ENCODE measurements at regions not wholly inside any gene's neighbourhood (a gene's known extent, or its start where the extent isn't known, plus 50 kb on each side); places are given as distances from the start of the nearest gene placed in this dataset.

GRCh38 chr7:116443646-116444045 is 55.9 kb upstream of the CAV2 start:
- in situ Hi-C loops (cut with MboI; ENCODE audit: low pct_unique_long_range_greater_than_20kb, low sequenced_read_pairs, unreplicated experiment): no loop called here
- DNase-seq (ENCODE audit: low spot score): no peak
- TF ChIP-seq, protein P1, sequence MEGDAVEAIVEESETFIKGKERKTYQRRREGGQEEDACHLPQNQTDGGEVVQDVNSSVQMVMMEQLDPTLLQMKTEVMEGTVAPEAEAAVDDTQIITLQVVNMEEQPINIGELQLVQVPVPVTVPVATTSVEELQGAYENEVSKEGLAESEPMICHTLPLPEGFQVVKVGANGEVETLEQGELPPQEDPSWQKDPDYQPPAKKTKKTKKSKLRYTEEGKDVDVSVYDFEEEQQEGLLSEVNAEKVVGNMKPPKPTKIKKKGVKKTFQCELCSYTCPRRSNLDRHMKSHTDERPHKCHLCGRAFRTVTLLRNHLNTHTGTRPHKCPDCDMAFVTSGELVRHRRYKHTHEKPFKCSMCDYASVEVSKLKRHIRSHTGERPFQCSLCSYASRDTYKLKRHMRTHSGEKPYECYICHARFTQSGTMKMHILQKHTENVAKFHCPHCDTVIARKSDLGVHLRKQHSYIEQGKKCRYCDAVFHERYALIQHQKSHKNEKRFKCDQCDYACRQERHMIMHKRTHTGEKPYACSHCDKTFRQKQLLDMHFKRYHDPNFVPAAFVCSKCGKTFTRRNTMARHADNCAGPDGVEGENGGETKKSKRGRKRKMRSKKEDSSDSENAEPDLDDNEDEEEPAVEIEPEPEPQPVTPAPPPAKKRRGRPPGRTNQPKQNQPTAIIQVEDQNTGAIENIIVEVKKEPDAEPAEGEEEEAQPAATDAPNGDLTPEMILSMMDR (IDR thresholded peaks at IDR 0.05; ENCODE audit: extremely low read depth, insufficient read depth, missing control alignments): no peak

DNA sequence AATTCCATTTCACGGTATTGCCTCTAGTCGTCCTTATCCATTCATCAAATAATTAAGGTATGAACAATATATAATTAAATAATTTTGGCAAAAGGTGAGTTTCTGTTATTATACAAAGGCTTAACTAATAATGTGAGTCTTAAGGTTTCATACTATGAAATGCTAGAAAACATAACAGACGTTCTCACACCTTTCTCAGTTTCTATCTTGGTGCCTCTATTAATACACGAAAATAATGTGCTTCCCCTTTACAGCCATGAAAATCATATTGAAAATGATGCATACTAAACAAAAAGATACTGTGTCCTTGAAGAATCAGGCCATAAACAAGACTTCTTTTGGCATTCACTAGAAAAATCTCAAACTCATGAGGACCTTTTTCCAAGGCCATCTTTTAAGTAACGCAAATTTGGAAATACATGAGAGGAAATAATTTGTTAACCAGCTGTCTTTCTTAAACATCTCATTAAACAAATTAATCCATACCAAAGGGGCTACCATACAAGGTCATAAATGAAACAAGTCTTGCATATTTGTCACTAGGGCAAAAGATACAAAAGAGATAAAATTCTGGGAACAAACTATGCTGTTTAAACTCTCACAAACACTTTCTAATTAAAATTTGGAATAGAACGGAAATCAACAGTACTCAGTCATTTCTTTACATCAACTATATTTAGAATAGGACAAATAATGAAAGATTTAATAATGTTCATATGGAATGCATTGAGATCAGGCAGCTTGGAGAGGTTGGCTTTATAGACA is 53.9 kb upstream of the CAV2 start:
- TF ChIP-seq, protein P1 (IDR thresholded peaks at IDR 0.05; ENCODE audit: extremely low read depth, insufficient read depth, missing control alignments): no peak
- no peak for DNase-seq (ENCODE audit: low spot score)
- in situ Hi-C loops (cut with MboI; ENCODE audit: low pct_unique_long_range_greater_than_20kb, low sequenced_read_pairs, unreplicated experiment): no loop called here

DNA sequence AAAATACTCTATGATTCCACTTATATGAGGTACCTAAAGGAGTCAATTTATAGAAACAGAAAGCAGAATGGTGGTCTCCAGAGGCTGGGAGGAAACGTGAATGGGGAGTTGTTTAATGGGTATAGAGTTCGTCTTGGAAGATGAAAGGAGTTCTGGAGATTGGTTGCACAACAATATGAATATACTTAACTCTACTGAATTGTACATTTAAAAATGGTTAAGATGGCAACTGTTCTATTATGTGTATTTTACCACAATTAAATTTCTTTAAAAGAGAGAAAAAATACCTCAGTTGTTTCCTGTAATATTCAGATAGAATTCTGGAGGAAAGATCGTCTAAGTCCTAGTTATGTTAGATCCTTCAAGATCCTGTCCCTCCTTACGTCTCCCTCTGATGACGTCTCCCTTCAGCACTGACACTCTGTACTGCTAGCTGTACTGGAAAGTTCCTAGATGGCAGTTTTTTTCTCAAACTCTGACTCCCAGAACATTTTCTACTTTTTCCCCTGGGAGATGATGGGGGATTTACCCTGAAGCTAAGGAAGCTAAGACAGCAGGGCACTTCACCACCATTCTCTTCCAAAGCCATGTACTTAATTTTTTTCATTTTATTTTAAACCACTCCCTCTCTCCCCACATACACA is 53.2 kb upstream of the CAV2 start:
- in situ Hi-C loops (cut with MboI; ENCODE audit: low pct_unique_long_range_greater_than_20kb, low sequenced_read_pairs, unreplicated experiment): no loop called here
- TF ChIP-seq, protein P1 (IDR thresholded peaks at IDR 0.05; ENCODE audit: extremely low read depth, insufficient read depth, missing control alignments): no peak

DNA sequence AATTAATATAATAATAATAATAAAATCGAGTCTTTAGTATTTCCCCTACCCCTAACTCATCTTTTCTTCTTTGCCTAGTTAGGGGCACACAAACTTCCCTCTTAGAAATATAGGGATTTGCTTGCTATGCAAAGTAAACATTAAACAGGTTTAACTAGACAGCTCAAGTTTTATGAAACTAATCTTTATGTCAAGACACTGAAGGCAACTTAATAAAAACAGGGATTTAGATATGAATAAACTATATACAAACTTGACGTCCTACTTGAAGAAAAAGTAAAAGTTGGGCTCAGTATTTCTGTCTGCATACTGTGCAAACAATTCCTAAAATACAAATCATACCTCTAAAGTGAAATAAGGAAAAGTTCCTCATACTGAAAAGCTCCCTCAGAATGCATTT is 52.1 kb upstream of the CAV2 start:
- TF ChIP-seq, protein P1 (IDR thresholded peaks at IDR 0.05; ENCODE audit: extremely low read depth, insufficient read depth, missing control alignments): no peak
- in situ Hi-C loops (cut with MboI; ENCODE audit: low pct_unique_long_range_greater_than_20kb, low sequenced_read_pairs, unreplicated experiment): no loop called here
- DNase-seq (ENCODE audit: low spot score): no peak

More for the DNA sequence above, 53.2 kb upstream of the CAV2 start:
- DNase-seq (ENCODE audit: low spot score): no peak

DNA sequence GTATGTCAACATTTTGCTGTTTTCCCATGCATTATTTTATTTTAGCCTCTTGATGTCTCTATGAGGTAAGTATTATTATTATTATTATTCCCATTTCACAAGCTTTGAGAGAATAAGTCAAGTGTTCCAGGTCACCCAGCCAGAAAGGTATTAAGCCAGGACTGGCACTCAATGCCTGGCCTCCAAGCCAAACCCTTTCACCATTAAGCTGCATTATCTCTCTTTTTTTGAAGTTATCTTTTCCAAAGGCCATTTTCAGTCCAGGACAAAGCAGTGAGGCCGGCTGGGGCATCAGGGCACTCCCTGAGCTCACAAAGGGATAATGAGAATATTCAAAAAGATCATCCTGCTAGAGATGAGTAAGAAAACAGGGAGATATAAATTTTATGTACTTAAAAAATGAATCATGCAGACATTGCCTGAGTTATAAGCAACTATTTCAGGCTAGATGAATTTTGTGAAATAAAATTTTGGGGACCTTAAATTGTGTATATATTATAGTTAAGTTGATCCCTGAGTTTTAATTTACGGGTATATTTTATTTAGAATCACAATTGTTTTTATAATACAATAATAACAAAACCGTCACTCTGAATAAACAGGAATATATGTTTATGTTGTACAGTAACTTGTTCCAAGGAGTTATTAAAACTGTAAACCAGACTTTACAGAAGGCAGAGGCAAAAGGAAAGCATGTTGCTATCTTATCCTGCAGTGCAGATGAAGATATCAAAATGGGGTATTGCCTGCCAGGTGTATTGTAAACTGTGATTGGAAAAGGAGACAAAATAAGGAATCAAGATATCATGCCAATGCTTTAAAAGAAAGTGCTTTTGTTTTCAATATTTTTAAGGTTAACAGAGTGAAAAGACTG is 51.3 kb upstream of the CAV2 start:
- TF ChIP-seq, protein P1 (IDR thresholded peaks at IDR 0.05; ENCODE audit: extremely low read depth, insufficient read depth, missing control alignments): no peak
- in situ Hi-C loops (cut with MboI; ENCODE audit: low pct_unique_long_range_greater_than_20kb, low sequenced_read_pairs, unreplicated experiment): no loop called here
- no peak for DNase-seq (ENCODE audit: low spot score)

- no peak for DNase-seq (ENCODE audit: low spot score)
- in situ Hi-C loops (cut with MboI; ENCODE audit: low pct_unique_long_range_greater_than_20kb, low sequenced_read_pairs, unreplicated experiment): no loop called here
- TF ChIP-seq, protein P1 (IDR thresholded peaks at IDR 0.05; ENCODE audit: extremely low read depth, insufficient read depth, missing control alignments): no peak
Observed at GRCh38 chr7:116449441-116449840, 50.1 kb upstream of the CAV2 start.

Data from GM13977 (cell line).